DMS114 treated with DMSO at 0.1 percent for 48 hours (cell line): ENCODE measurements at regions not wholly inside any gene's neighbourhood (a gene's known extent, or its start where the extent isn't known, plus 50 kb on each side); places are given as distances from the start of the nearest gene placed in this dataset.
"Not testable (repeated sequence)": the region's sequence is repeated elsewhere in the genome, so short reads cannot be mapped to it uniquely, and the experiment has no call there.

Source experiments
- DNase-seq: peaks from one replicate; lab custom pipeline; 2025; ENCODE audit not compliant: unreplicated experiment; lab: John Stamatoyannopoulos, UW

GRCh38 chr14:53744857-53745256 lies 211.8 kb downstream of the BMP4 start:
- DNase-seq = no peak

GRCh38 chr14:53743371-53743770 lies 213.3 kb downstream of the BMP4 start:
- no peak for DNase-seq

- no peak for DNase-seq
Measured at GRCh38 chr14:53742233-53742620, 214.4 kb downstream of the BMP4 start.

GRCh38 chr14:53741479-53742232 lies 215.0 kb downstream of the BMP4 start:
- no peak for DNase-seq

- no peak for DNase-seq
Measured at GRCh38 chr14:53740570-53740969, 216.1 kb downstream of the BMP4 start.

- DNase-seq = no peak
Measured at GRCh38 chr14:53735916-53736315, 220.7 kb downstream of the BMP4 start.

GRCh38 chr14:53723221-53723620 lies 233.4 kb downstream of the BMP4 start:
- no peak for DNase-seq

GRCh38 chr14:53719536-53719935 lies 237.1 kb downstream of the BMP4 start:
- DNase-seq = no peak

GRCh38 chr14:53716578-53716977 lies 240.0 kb downstream of the BMP4 start:
- DNase-seq = no peak

- DNase-seq = no peak
Measured at GRCh38 chr14:53715193-53715721, 241.4 kb downstream of the BMP4 start.

GRCh38 chr14:53714495-53715192 lies 242.0 kb downstream of the BMP4 start:
- no peak for DNase-seq

- DNase-seq = not testable (repeated sequence)
Measured at GRCh38 chr14:53712901-53713300, 243.7 kb downstream of the BMP4 start.

GRCh38 chr14:53711205-53711604 lies 245.4 kb downstream of the BMP4 start:
- DNase-seq = no peak

- no peak for DNase-seq
Measured at GRCh38 chr14:53710615-53711014, 246.0 kb downstream of the BMP4 start.

- DNase-seq = no peak
Measured at GRCh38 chr14:53709381-53709780, 247.2 kb downstream of the BMP4 start.

GRCh38 chr14:53703457-53703856 lies 253.2 kb downstream of the BMP4 start:
- DNase-seq = no peak

GRCh38 chr14:53701108-53701875 lies 255.3 kb downstream of the BMP4 start:
- no peak for DNase-seq

GRCh38 chr14:53696217-53696965 lies 260.2 kb downstream of the BMP4 start:
- no peak for DNase-seq

GRCh38 chr14:53695692-53696214 lies 260.9 kb downstream of the BMP4 start:
- no peak for DNase-seq

- DNase-seq = no peak
Measured at GRCh38 chr14:53692885-53693284, 263.7 kb downstream of the BMP4 start.

- no peak for DNase-seq
Measured at GRCh38 chr14:53692451-53692850, 264.2 kb downstream of the BMP4 start.
